ENCODE measurements at regions not wholly inside any gene's neighbourhood (a gene's known extent, or its start where the extent isn't known, plus 50 kb on each side); places are given as distances from the start of the nearest gene placed in this dataset.

GRCh38 chr13:108113407-108113806 lies 101.9 kb downstream of the LIG4 start:
- no peak for TF ChIP-seq CTCF (IDR thresholded peaks at IDR 0.05; ENCODE audit: unreplicated experiment)
- H3K4me3 Mint-ChIP-seq (ENCODE audit: unreplicated experiment), result no peak overlapping the region
- H3K36me3 Mint-ChIP-seq (ENCODE audit: insufficient read depth, unreplicated experiment), result no peaks in the 10 kb centered on the region

GRCh38 chr13:108104736-108105135 lies 110.6 kb downstream of the LIG4 start:
- Mint-ChIP-seq H3K4me3 (ENCODE audit: unreplicated experiment) (no peak overlapping the region), H3K27me3 (ENCODE audit: insufficient read depth, unreplicated experiment) (peaks cover 15% of the 10 kb centered on the region), H3K27ac (ENCODE audit: low read depth, unreplicated experiment) (no peak overlapping the region), H3K36me3 (ENCODE audit: insufficient read depth, unreplicated experiment) (no peaks in the 10 kb centered on the region), H3K9me3 (ENCODE audit: unreplicated experiment) (peaks cover 8% of the 10 kb centered on the region), H3K4me1 (ENCODE audit: insufficient read depth, unreplicated experiment) (no peaks in the 10 kb centered on the region)
- intact Hi-C loops (cut with micrococcal nuclease), result no loop called here
- ChIA-PET CTCF (interaction anchor here (0.6 kb wide), 1 partner anchor 57 kb away, joined by 3 read pairs; no protein-coding TSS in a partner anchor), POLR2A (no interaction called here)
- BruUV-seq (replicated peaks), result no TSS peak
- no peak for TF ChIP-seq CTCF (IDR thresholded peaks at IDR 0.05; ENCODE audit: unreplicated experiment)
- DNase-seq (ENCODE audit: unreplicated experiment), result no peak

More at GRCh38 chr13:108113407-108113806, 101.9 kb downstream of the LIG4 start:
- no peaks in the 10 kb centered on the region for H3K27me3 Mint-ChIP-seq (ENCODE audit: insufficient read depth, unreplicated experiment)
- no peak overlapping the region for H3K27ac Mint-ChIP-seq (ENCODE audit: low read depth, unreplicated experiment)
- H3K4me1 Mint-ChIP-seq (ENCODE audit: insufficient read depth, unreplicated experiment), result no peaks in the 10 kb centered on the region
- intact Hi-C loops (cut with micrococcal nuclease), result no loop called here
- CTCF ChIA-PET, result no interaction called here
- DNase-seq (ENCODE audit: unreplicated experiment), result peak; percentile 1
- POLR2A ChIA-PET, result interaction anchor here (1.0 kb wide), 1 partner anchor 30 kb away, joined by 4 read pairs; no protein-coding TSS in a partner anchor
- H3K9me3 Mint-ChIP-seq (ENCODE audit: unreplicated experiment), result no peaks in the 10 kb centered on the region
- BruUV-seq (replicated peaks), result no TSS peak

DNA sequence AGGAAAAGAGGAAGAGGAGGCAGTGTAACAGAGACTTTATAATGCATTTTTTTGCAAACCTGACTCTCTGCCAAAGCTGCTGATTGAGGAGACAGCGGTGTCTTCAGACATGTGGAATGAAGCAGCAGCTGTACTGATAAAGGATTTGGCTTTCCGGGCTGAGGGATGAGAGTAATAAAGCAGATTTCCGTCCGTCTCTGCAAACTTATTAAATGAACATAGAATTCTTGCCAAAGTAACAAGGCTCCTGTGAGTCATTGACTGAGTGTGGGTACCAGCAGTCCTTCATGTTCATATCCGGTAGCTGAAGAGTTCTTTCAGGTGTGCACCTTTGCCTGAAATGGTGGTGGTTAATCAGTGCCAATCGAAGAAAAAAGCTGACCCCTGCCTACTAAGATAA lies 112.6 kb downstream of the LIG4 start:
- peak; percentile 26 for DNase-seq (ENCODE audit: unreplicated experiment)
- H3K4me1 Mint-ChIP-seq (ENCODE audit: insufficient read depth, unreplicated experiment), result no peaks in the 10 kb centered on the region
- H3K27ac Mint-ChIP-seq (ENCODE audit: low read depth, unreplicated experiment), result no peak overlapping the region
- ChIA-PET POLR2A (no interaction called here), CTCF (interaction anchor here (0.6 to 1.2 kb wide), 4 partner anchors 49 to 453 kb away, joined by 3 to 5 read pairs (median 3); no protein-coding TSS in a partner anchor)
- peaks cover 14% of the 10 kb centered on the region for H3K9me3 Mint-ChIP-seq (ENCODE audit: unreplicated experiment)
- BruUV-seq (replicated peaks), result no TSS peak
- no peaks in the 10 kb centered on the region for H3K36me3 Mint-ChIP-seq (ENCODE audit: insufficient read depth, unreplicated experiment)
- intact Hi-C loops (cut with micrococcal nuclease), result no loop called here
- no peak for TF ChIP-seq CTCF (IDR thresholded peaks at IDR 0.05; ENCODE audit: unreplicated experiment)
- no peak overlapping the region for H3K4me3 Mint-ChIP-seq (ENCODE audit: unreplicated experiment)
- peaks cover 26% of the 10 kb centered on the region for H3K27me3 Mint-ChIP-seq (ENCODE audit: insufficient read depth, unreplicated experiment)

- ChIA-PET CTCF (interaction anchor here (0.5 to 0.7 kb wide), 3 partner anchors 12 to 894 kb away, joined by 3 to 4 read pairs (median 3); no protein-coding TSS in a partner anchor), POLR2A (no interaction called here)
- no peak overlapping the region for H3K4me3 Mint-ChIP-seq (ENCODE audit: unreplicated experiment)
- H3K9me3 Mint-ChIP-seq (ENCODE audit: unreplicated experiment), result peaks cover 8% of the 10 kb centered on the region
- H3K27me3 Mint-ChIP-seq (ENCODE audit: insufficient read depth, unreplicated experiment), result peaks cover 28% of the 10 kb centered on the region
- H3K4me1 Mint-ChIP-seq (ENCODE audit: insufficient read depth, unreplicated experiment), result no peaks in the 10 kb centered on the region
- no TSS peak for BruUV-seq (replicated peaks)
- no peak for DNase-seq (ENCODE audit: unreplicated experiment)
- no peak overlapping the region for H3K27ac Mint-ChIP-seq (ENCODE audit: low read depth, unreplicated experiment)
- H3K36me3 Mint-ChIP-seq (ENCODE audit: insufficient read depth, unreplicated experiment), result no peaks in the 10 kb centered on the region
- TF ChIP-seq CTCF (IDR thresholded peaks at IDR 0.05; ENCODE audit: unreplicated experiment), result no peak
- intact Hi-C loops (cut with micrococcal nuclease), result no loop called here
Observed at GRCh38 chr13:108096301-108096915, 118.9 kb downstream of the LIG4 start.

Measured in MCF 10A (cell line).